ENCODE measurements at regions not wholly inside any gene's neighbourhood (a gene's known extent, or its start where the extent isn't known, plus 50 kb on each side); places are given as distances from the start of the nearest gene placed in this dataset.

- 39 to 61% methylated on average over 1 of the region's 1 CpG for WGBS, 2 donors
- Histone ChIP-seq H3K36me3 (no peaks in the 10 kb centered on the region), H3K9me3 (no peaks in the 10 kb centered on the region), H3K4me1 (no peaks in the 10 kb centered on the region), H3K27me3 (no peaks in the 10 kb centered on the region), H3K4me3 (no peak overlapping the region), H3K27ac (no peak overlapping the region)
- no peak for DNase-seq (ENCODE audit: low spot score in 2 of 2)
- TF ChIP-seq POLR2A (IDR thresholded peaks at IDR 0.05) (no peak), CTCF (IDR thresholded peaks at IDR 0.05) (no peak), EP300 (IDR thresholded peaks at IDR 0.05) (no peak)
Measured at GRCh38 chr12:67141296-67142018, 127.7 kb upstream of the CAND1 start.

GRCh38 chr12:67145692-67146091 is 123.5 kb upstream of the CAND1 start:
- H3K27me3 ChIP-seq: no peaks in the 10 kb centered on the region
- no peaks in the 10 kb centered on the region for H3K9me3 ChIP-seq
- WGBS, 2 donors: 73 to 74% methylated on average over 4 of the region's 4 CpGs
- no peaks in the 10 kb centered on the region for H3K36me3 ChIP-seq
- H3K27ac ChIP-seq: no peak overlapping the region
- H3K4me3 ChIP-seq: no peak overlapping the region
- TF ChIP-seq POLR2A (IDR thresholded peaks at IDR 0.05) (no peak), EP300 (IDR thresholded peaks at IDR 0.05) (no peak), CTCF (IDR thresholded peaks at IDR 0.05) (no peak)
- H3K4me1 ChIP-seq: no peaks in the 10 kb centered on the region
- no peak for DNase-seq (ENCODE audit: low spot score in 2 of 2)

- no peak for DNase-seq (ENCODE audit: low spot score in 2 of 2)
- WGBS, 2 donors: 28 to 40% methylated on average over 1 of the region's 1 CpG
- Histone ChIP-seq H3K27me3 (no peaks in the 10 kb centered on the region), H3K9me3 (no peaks in the 10 kb centered on the region), H3K36me3 (no peaks in the 10 kb centered on the region), H3K4me3 (no peak overlapping the region), H3K4me1 (no peaks in the 10 kb centered on the region), H3K27ac (no peak overlapping the region)
- TF ChIP-seq CTCF (IDR thresholded peaks at IDR 0.05) (no peak), EP300 (IDR thresholded peaks at IDR 0.05) (no peak), POLR2A (IDR thresholded peaks at IDR 0.05) (no peak)
Measured at GRCh38 chr12:67147030-67147429, 122.1 kb upstream of the CAND1 start.

GRCh38 chr12:67147447-67147846 is 121.7 kb upstream of the CAND1 start:
- Histone ChIP-seq H3K4me1 (no peaks in the 10 kb centered on the region), H3K27me3 (no peaks in the 10 kb centered on the region), H3K4me3 (no peak overlapping the region), H3K36me3 (no peaks in the 10 kb centered on the region), H3K27ac (no peak overlapping the region), H3K9me3 (no peaks in the 10 kb centered on the region)
- TF ChIP-seq POLR2A (IDR thresholded peaks at IDR 0.05): no peak
- no peak for TF ChIP-seq EP300 (IDR thresholded peaks at IDR 0.05)
- TF ChIP-seq CTCF (IDR thresholded peaks at IDR 0.05): no peak
- DNase-seq (ENCODE audit: low spot score in 2 of 2): no peak

GRCh38 chr12:67148265-67148664 is 120.9 kb upstream of the CAND1 start:
- H3K36me3 ChIP-seq: no peaks in the 10 kb centered on the region
- WGBS, 2 donors: 63 to 80% methylated on average over 1 of the region's 1 CpG
- no peaks in the 10 kb centered on the region for H3K27me3 ChIP-seq
- H3K27ac ChIP-seq: no peak overlapping the region
- no peak overlapping the region for H3K4me3 ChIP-seq
- no peaks in the 10 kb centered on the region for H3K4me1 ChIP-seq
- TF ChIP-seq EP300 (IDR thresholded peaks at IDR 0.05): no peak
- TF ChIP-seq CTCF (IDR thresholded peaks at IDR 0.05): no peak
- TF ChIP-seq POLR2A (IDR thresholded peaks at IDR 0.05): no peak
- no peaks in the 10 kb centered on the region for H3K9me3 ChIP-seq
- DNase-seq (ENCODE audit: low spot score in 2 of 2): no peak

Data from tibial nerve (tissue), 4 donors.